GM23338 (cell line): ENCODE measurements at regions not wholly inside any gene's neighbourhood (a gene's known extent, or its start where the extent isn't known, plus 50 kb on each side); places are given as distances from the start of the nearest gene placed in this dataset.

Experiments
- ATAC-seq: fragments of 200-7000 bp; cut with Tn5 transposase; 3 replicates; pipeline ENCODE4 v1.9.1; 2020
- DNase-seq: peaks from one replicate; pipeline ENCODE4 v3.0.0-alpha.2; 2015; ENCODE audit warnings: low spot score
- H2AFZ ChIP-seq: fragments of 200-600 bp; sonication (generic); 2 replicates; pipeline ENCODE4 v1.8.0; 2016; ENCODE audit warnings: antibody characterized with exemption, mild to moderate bottlenecking, moderate library complexity
- H3F3A ChIP-seq: fragments of 200-600 bp; sonication (generic); replicated peaks from 2 replicates; pipeline ENCODE4 v1.8.0; 2017; ENCODE audit warnings: antibody characterized with exemption, mixed run types, low read depth
- H3K27ac ChIP-seq: fragments of 200-600 bp; sonication (generic); 2 replicates; pipeline ENCODE4 v1.6.1; 2016; ENCODE audit warnings: low read depth
- H3K27me3 ChIP-seq: fragments of 200-600 bp; sonication (generic); 2 replicates; pipeline ENCODE4 v1.8.0; 2016; ENCODE audit warnings: mild to moderate bottlenecking, mixed run types, moderate library complexity; ENCODE audit not compliant: insufficient read depth
- H3K36me3 ChIP-seq: fragments of 200-600 bp; sonication (generic); 2 replicates; pipeline ENCODE4 v1.8.0; 2016; ENCODE audit warnings: mild to moderate bottlenecking; ENCODE audit not compliant: insufficient read depth
- H3K4me1 ChIP-seq: fragments of 200-600 bp; sonication (generic); 2 replicates; pipeline ENCODE4 v1.8.0; 2016; ENCODE audit warnings: mild to moderate bottlenecking, moderate library complexity; ENCODE audit not compliant: insufficient read depth
- H3K4me2 ChIP-seq: fragments of 200-600 bp; sonication (generic); 2 replicates; pipeline ENCODE4 v1.7.1; 2017; ENCODE audit warnings: mixed run types
- H3K4me3 ChIP-seq: fragments of 200-600 bp; sonication (generic); 2 replicates; pipeline ENCODE4 v1.6.1; 2016; ENCODE audit warnings: mixed run types
- H3K79me2 ChIP-seq: fragments of 200-600 bp; sonication (generic); replicated peaks from 2 replicates; pipeline ENCODE4 v1.8.0; 2017; ENCODE audit warnings: mild to moderate bottlenecking; ENCODE audit not compliant: insufficient read depth
- H3K9me2 ChIP-seq: fragments of 200-600 bp; sonication (generic); 2 replicates; pipeline ENCODE4 v1.8.0; 2017; ENCODE audit not compliant: insufficient read depth
- H4K20me1 ChIP-seq: fragments of 200-600 bp; sonication (generic); replicated peaks from 2 replicates; pipeline ENCODE4 v1.8.0; 2017; ENCODE audit warnings: mild to moderate bottlenecking; ENCODE audit not compliant: insufficient read depth
- H3K27ac Mint-ChIP-seq: 2 replicates; pipeline ENCODE4 v1.8.0; 2020; ENCODE audit warnings: inconsistent platforms, mild to moderate bottlenecking, moderate library complexity, mixed read lengths
- H3K27me3 Mint-ChIP-seq: 3 replicates; pipeline ENCODE4 v1.8.0; 2022; ENCODE audit warnings: low read depth, mild to moderate bottlenecking, moderate library complexity, mixed read lengths, inconsistent platforms; ENCODE audit not compliant: insufficient read depth, poor library complexity
- H3K36me3 Mint-ChIP-seq: 3 replicates; pipeline ENCODE4 v1.8.0; 2021; ENCODE audit warnings: low read depth, mild to moderate bottlenecking, inconsistent platforms, moderate library complexity, mixed read lengths
- H3K4me1 Mint-ChIP-seq: 3 replicates; pipeline ENCODE4 v1.8.0; 2020; ENCODE audit warnings: mild to moderate bottlenecking, inconsistent platforms, mixed read lengths
- H3K4me3 Mint-ChIP-seq: 3 replicates; pipeline ENCODE4 v1.8.0; 2021; ENCODE audit warnings: moderate library complexity, mild to moderate bottlenecking, inconsistent platforms, mixed read lengths
- H3K9me3 Mint-ChIP-seq: 3 replicates; pipeline ENCODE4 v1.8.0; 2020; ENCODE audit warnings: moderate library complexity, mild to moderate bottlenecking, inconsistent platforms, mixed read lengths
- CREB1 ChIP-seq: fragments of 250-450 bp; sonication (Bioruptor Pico); IDR thresholded peaks from 2 replicates; pipeline ENCODE4 v1.5.0; 2020; ENCODE audit warnings: low read depth, mild to moderate bottlenecking, moderate library complexity
- EZH2 ChIP-seq: fragments of 200-600 bp; sonication (generic); IDR thresholded peaks from one replicate; pipeline ENCODE4 v1.8.0; 2017; ENCODE audit warnings: antibody characterized with exemption, mild to moderate bottlenecking, low read depth; ENCODE audit not compliant: unreplicated experiment
- EZH2phosphoT487 ChIP-seq: fragments of 200-600 bp; sonication (generic); IDR thresholded peaks from one replicate; pipeline ENCODE4 v1.8.1; 2018; ENCODE audit warnings: antibody characterized with exemption; ENCODE audit not compliant: unreplicated experiment
- JUNB ChIP-seq: IDR thresholded peaks from one replicate; pipeline ENCODE4 v1.6.1; 2016; ENCODE audit warnings: antibody characterized with exemption; ENCODE audit not compliant: unreplicated experiment
- NANOG ChIP-seq: IDR thresholded peaks from 2 replicates; pipeline ENCODE4 v1.6.1; 2016; ENCODE audit warnings: antibody characterized with exemption, borderline replicate concordance
- POLR2AphosphoS5 ChIP-seq: IDR thresholded peaks from 2 replicates; pipeline ENCODE4 v1.6.1; 2016; ENCODE audit warnings: antibody characterized with exemption, low read depth
- STAT1 ChIP-seq: IDR thresholded peaks from one replicate; pipeline ENCODE4 v1.6.1; 2016; ENCODE audit warnings: antibody characterized with exemption; ENCODE audit not compliant: unreplicated experiment
- ZNF114 ChIP-seq: fragments of 250-450 bp; sonication (Bioruptor Pico); IDR thresholded peaks from 2 replicates; pipeline ENCODE4 v1.5.0; 2020; ENCODE audit warnings: mild to moderate bottlenecking, moderate library complexity
- ZNF331 ChIP-seq: fragments of 250-450 bp; sonication (Bioruptor Pico); IDR thresholded peaks from 2 replicates; pipeline ENCODE4 v1.5.0; 2020; ENCODE audit warnings: low read depth, mild to moderate bottlenecking, moderate library complexity
- TF ChIP-seq, protein P1 (sequence below): IDR thresholded peaks from 2 replicates; pipeline ENCODE4 v1.6.1; 2016; ENCODE audit warnings: antibody characterized with exemption
- TF ChIP-seq, protein P2 (sequence below): fragments of 250-450 bp; sonication (Bioruptor Pico); IDR thresholded peaks from 2 replicates; pipeline ENCODE4 v1.5.0; 2020; ENCODE audit warnings: mild to moderate bottlenecking, moderate library complexity
- TF ChIP-seq, protein P3 (sequence below), 2 experiments: fragments of 200-600 bp in 1 of 2; sonication (generic) in 1 of 2; conservative IDR thresholded peaks; 2 replicates each; pipeline versions ENCODE4 v1.5.1 to v1.6.1; 2016 to 2017; ENCODE audit warnings: antibody characterized with exemption in 2 of 2, low read depth in 2 of 2, mild to moderate bottlenecking in 2 of 2, moderate library complexity in 1 of 2
- TF ChIP-seq, protein P4 (sequence below): IDR thresholded peaks from one replicate; pipeline ENCODE4 v1.6.1; 2018; ENCODE audit warnings: antibody characterized with exemption; ENCODE audit not compliant: unreplicated experiment

DNA sequence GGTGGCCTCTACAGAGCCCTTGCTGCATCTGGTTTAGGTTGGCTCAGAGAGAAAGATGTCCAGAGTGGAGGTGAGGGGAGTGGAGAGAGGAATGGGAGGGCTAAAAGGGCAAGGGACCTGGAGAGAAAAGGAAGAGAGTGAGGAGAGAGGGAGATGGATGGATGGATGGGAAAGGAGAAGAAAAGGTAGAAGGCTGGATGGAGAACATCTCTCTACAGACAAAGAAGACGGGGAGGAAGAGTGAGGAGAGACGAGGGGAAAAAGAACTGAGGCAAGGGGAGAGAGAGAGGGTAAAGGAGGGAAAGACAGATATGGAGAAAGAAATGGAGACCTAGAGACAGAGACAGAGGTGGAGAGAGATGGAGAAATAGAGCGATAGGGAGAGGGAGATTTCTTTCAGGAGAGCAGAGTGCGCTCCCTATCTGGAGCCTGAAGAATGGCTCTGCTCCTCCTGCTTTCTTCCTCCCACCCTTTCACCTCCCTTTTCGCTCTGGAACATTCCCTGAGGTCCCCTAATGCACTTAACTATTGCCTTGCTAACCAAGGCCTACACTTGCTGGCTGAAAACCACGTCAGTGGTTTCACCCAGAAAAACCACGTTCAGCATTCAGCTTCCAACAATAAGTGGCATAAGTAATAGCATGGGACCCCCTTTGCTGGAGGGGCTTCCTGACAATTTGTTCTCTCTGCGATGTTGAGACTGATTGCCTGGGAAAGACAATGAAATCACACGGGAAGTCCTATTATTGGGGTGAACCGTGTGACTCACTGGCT is 286.3 kb downstream of the CDH26 start:
- Histone ChIP-seq H3F3A (no peaks in the 10 kb centered on the region), H3K9me2 (no peaks in the 10 kb centered on the region), H2AFZ (no peak overlapping the region), H3K27ac (no peak overlapping the region), H3K36me3 (no peaks in the 10 kb centered on the region), H3K79me2 (no peaks in the 10 kb centered on the region), H3K4me1 (no peaks in the 10 kb centered on the region), H4K20me1 (no peaks in the 10 kb centered on the region), H3K4me2 (no peak overlapping the region), H3K27me3 (no peaks in the 10 kb centered on the region), H3K4me3 (no peak overlapping the region)
- no peak for ATAC-seq
- H3K36me3 Mint-ChIP-seq, result no peaks in the 10 kb centered on the region
- H3K27me3 Mint-ChIP-seq, result peaks cover 9% of the 10 kb centered on the region
- H3K4me3 Mint-ChIP-seq, result no peak overlapping the region
- H3K9me3 Mint-ChIP-seq, result 0 out of 3 replicates have a peak, but pooled peaks cover under 1% of the 10 kb centered on the region
- no peak for DNase-seq
- no peak for TF ChIP-seq NANOG
- TF ChIP-seq EZH2, result no peak
- no peak for TF ChIP-seq ZNF331
- TF ChIP-seq ZNF114 (CRISPR knock-in tag), result no peak
- TF ChIP-seq, protein P1, sequence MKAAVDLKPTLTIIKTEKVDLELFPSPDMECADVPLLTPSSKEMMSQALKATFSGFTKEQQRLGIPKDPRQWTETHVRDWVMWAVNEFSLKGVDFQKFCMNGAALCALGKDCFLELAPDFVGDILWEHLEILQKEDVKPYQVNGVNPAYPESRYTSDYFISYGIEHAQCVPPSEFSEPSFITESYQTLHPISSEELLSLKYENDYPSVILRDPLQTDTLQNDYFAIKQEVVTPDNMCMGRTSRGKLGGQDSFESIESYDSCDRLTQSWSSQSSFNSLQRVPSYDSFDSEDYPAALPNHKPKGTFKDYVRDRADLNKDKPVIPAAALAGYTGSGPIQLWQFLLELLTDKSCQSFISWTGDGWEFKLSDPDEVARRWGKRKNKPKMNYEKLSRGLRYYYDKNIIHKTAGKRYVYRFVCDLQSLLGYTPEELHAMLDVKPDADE, result no peak
- TF ChIP-seq, protein P2, sequence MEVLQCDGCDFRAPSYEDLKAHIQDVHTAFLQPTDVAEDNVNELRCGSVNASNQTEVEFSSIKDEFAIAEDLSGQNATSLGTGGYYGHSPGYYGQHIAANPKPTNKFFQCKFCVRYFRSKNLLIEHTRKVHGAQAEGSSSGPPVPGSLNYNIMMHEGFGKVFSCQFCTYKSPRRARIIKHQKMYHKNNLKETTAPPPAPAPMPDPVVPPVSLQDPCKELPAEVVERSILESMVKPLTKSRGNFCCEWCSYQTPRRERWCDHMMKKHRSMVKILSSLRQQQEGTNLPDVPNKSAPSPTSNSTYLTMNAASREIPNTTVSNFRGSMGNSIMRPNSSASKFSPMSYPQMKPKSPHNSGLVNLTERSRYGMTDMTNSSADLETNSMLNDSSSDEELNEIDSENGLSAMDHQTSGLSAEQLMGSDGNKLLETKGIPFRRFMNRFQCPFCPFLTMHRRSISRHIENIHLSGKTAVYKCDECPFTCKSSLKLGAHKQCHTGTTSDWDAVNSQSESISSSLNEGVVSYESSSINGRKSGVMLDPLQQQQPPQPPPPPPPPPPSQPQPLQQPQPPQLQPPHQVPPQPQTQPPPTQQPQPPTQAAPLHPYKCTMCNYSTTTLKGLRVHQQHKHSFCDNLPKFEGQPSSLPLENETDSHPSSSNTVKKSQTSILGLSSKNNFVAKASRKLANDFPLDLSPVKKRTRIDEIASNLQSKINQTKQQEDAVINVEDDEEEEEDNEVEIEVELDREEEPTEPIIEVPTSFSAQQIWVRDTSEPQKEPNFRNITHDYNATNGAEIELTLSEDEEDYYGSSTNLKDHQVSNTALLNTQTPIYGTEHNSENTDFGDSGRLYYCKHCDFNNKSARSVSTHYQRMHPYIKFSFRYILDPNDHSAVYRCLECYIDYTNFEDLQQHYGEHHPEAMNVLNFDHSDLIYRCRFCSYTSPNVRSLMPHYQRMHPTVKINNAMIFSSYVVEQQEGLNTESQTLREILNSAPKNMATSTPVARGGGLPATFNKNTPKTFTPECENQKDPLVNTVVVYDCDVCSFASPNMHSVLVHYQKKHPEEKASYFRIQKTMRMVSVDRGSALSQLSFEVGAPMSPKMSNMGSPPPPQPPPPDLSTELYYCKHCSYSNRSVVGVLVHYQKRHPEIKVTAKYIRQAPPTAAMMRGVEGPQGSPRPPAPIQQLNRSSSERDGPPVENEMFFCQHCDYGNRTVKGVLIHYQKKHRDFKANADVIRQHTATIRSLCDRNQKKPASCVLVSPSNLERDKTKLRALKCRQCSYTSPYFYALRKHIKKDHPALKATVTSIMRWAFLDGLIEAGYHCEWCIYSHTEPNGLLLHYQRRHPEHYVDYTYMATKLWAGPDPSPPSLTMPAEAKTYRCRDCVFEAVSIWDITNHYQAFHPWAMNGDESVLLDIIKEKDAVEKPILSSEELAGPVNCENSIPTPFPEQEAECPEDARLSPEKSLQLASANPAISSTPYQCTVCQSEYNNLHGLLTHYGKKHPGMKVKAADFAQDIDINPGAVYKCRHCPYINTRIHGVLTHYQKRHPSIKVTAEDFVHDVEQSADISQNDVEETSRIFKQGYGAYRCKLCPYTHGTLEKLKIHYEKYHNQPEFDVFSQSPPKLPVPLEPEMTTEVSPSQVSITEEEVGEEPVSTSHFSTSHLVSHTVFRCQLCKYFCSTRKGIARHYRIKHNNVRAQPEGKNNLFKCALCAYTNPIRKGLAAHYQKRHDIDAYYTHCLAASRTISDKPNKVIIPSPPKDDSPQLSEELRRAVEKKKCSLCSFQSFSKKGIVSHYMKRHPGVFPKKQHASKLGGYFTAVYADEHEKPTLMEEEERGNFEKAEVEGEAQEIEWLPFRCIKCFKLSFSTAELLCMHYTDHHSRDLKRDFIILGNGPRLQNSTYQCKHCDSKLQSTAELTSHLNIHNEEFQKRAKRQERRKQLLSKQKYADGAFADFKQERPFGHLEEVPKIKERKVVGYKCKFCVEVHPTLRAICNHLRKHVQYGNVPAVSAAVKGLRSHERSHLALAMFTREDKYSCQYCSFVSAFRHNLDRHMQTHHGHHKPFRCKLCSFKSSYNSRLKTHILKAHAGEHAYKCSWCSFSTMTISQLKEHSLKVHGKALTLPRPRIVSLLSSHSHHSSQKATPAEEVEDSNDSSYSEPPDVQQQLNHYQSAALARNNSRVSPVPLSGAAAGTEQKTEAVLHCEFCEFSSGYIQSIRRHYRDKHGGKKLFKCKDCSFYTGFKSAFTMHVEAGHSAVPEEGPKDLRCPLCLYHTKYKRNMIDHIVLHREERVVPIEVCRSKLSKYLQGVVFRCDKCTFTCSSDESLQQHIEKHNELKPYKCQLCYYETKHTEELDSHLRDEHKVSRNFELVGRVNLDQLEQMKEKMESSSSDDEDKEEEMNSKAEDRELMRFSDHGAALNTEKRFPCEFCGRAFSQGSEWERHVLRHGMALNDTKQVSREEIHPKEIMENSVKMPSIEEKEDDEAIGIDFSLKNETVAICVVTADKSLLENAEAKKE (CRISPR knock-in tag), result no peak
- no peak for TF ChIP-seq POLR2AphosphoS5
- no peak for TF ChIP-seq CREB1 (CRISPR knock-in tag)
- TF ChIP-seq JUNB, result no peak
- TF ChIP-seq, protein P3, sequence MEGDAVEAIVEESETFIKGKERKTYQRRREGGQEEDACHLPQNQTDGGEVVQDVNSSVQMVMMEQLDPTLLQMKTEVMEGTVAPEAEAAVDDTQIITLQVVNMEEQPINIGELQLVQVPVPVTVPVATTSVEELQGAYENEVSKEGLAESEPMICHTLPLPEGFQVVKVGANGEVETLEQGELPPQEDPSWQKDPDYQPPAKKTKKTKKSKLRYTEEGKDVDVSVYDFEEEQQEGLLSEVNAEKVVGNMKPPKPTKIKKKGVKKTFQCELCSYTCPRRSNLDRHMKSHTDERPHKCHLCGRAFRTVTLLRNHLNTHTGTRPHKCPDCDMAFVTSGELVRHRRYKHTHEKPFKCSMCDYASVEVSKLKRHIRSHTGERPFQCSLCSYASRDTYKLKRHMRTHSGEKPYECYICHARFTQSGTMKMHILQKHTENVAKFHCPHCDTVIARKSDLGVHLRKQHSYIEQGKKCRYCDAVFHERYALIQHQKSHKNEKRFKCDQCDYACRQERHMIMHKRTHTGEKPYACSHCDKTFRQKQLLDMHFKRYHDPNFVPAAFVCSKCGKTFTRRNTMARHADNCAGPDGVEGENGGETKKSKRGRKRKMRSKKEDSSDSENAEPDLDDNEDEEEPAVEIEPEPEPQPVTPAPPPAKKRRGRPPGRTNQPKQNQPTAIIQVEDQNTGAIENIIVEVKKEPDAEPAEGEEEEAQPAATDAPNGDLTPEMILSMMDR (conservative IDR thresholded peaks at IDR 0.05; ENCODE audit: low read depth in 2 of 2), result no peak
- TF ChIP-seq, protein P4, sequence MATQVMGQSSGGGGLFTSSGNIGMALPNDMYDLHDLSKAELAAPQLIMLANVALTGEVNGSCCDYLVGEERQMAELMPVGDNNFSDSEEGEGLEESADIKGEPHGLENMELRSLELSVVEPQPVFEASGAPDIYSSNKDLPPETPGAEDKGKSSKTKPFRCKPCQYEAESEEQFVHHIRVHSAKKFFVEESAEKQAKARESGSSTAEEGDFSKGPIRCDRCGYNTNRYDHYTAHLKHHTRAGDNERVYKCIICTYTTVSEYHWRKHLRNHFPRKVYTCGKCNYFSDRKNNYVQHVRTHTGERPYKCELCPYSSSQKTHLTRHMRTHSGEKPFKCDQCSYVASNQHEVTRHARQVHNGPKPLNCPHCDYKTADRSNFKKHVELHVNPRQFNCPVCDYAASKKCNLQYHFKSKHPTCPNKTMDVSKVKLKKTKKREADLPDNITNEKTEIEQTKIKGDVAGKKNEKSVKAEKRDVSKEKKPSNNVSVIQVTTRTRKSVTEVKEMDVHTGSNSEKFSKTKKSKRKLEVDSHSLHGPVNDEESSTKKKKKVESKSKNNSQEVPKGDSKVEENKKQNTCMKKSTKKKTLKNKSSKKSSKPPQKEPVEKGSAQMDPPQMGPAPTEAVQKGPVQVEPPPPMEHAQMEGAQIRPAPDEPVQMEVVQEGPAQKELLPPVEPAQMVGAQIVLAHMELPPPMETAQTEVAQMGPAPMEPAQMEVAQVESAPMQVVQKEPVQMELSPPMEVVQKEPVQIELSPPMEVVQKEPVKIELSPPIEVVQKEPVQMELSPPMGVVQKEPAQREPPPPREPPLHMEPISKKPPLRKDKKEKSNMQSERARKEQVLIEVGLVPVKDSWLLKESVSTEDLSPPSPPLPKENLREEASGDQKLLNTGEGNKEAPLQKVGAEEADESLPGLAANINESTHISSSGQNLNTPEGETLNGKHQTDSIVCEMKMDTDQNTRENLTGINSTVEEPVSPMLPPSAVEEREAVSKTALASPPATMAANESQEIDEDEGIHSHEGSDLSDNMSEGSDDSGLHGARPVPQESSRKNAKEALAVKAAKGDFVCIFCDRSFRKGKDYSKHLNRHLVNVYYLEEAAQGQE, result no peak
- TF ChIP-seq EZH2phosphoT487, result no peak
- TF ChIP-seq STAT1, result no peak
- H3K27ac Mint-ChIP-seq, result no peak overlapping the region
- 0 out of 3 replicates have a peak, but pooled peaks cover 2% of the 10 kb centered on the region for H3K4me1 Mint-ChIP-seq
